AG08396 (cell line): ENCODE measurements at regions not wholly inside any gene's neighbourhood (a gene's known extent, or its start where the extent isn't known, plus 50 kb on each side); places are given as distances from the start of the nearest gene placed in this dataset.

ENCODE experiments used
- DNase-seq: peaks from one replicate; pipeline ENCODE4 v3.0.0; 2012; ENCODE audit warnings: low spot score, mixed read lengths

GRCh38 chr2:7765236-7765635 is 848.0 kb downstream of the RNF144A start:
- no peak for DNase-seq

- DNase-seq = no peak
These were observed 849.0 kb downstream of the RNF144A start for GRCh38 chr2:7766088-7766722.

GRCh38 chr2:7766978-7767565 is 849.9 kb downstream of the RNF144A start:
- no peak for DNase-seq

- no peak for DNase-seq
These were observed 850.7 kb downstream of the RNF144A start for GRCh38 chr2:7767902-7768301.

GRCh38 chr2:7771781-7772180 is 854.6 kb downstream of the RNF144A start:
- DNase-seq = no peak

GRCh38 chr2:7773362-7774360 is 856.4 kb downstream of the RNF144A start:
- DNase-seq = no peak

- no peak for DNase-seq
These were observed 857.3 kb downstream of the RNF144A start for GRCh38 chr2:7774481-7774880.

GRCh38 chr2:7777668-7778067 is 860.5 kb downstream of the RNF144A start:
- no peak for DNase-seq

GRCh38 chr2:7780321-7780720 is 863.1 kb downstream of the RNF144A start:
- no peak for DNase-seq

GRCh38 chr2:7785700-7786099 is 868.5 kb downstream of the RNF144A start:
- no peak for DNase-seq

GRCh38 chr2:7788736-7789135 is 871.5 kb downstream of the RNF144A start:
- DNase-seq = no peak

GRCh38 chr2:7792031-7792651 is 874.9 kb downstream of the RNF144A start:
- no peak for DNase-seq

- DNase-seq = no peak
These were observed 878.8 kb downstream of the RNF144A start for GRCh38 chr2:7795778-7796563.

- DNase-seq = no peak
These were observed 881.8 kb upstream of the ID2 start for GRCh38 chr2:7800031-7800430.

GRCh38 chr2:7801212-7801611 is 880.6 kb upstream of the ID2 start:
- DNase-seq = no peak

GRCh38 chr2:7803515-7803914 is 878.3 kb upstream of the ID2 start:
- no peak for DNase-seq

- no peak for DNase-seq
These were observed 872.2 kb upstream of the ID2 start for GRCh38 chr2:7809640-7810039.

- DNase-seq = no peak
These were observed 870.8 kb upstream of the ID2 start for GRCh38 chr2:7811073-7811472.

GRCh38 chr2:7812231-7812995 is 869.4 kb upstream of the ID2 start:
- peak; percentile 46 for DNase-seq

GRCh38 chr2:7813541-7814292 is 868.1 kb upstream of the ID2 start:
- DNase-seq = no peak
